H1 (cell line): ENCODE measurements at regions not wholly inside any gene's neighbourhood (a gene's known extent, or its start where the extent isn't known, plus 50 kb on each side); places are given as distances from the start of the nearest gene placed in this dataset.

ENCODE experiments used
- CTCF ChIA-PET: fragments of 300-600 bp; sonication (Branson Sonifier 250); formaldehyde crosslinking; loops from one replicate; lab custom pipeline; 2021; ENCODE audit not compliant: partially characterized antibody; lab: Charles Lee
- POLR2A ChIA-PET: fragments of 300-600 bp; sonication (Branson Sonifier 250); formaldehyde crosslinking; loops from one replicate; lab custom pipeline; 2021; ENCODE audit warnings: inconsistent platforms; ENCODE audit not compliant: partially characterized antibody; lab: Charles Lee
- DNase-seq, 2 experiments: peaks; one replicate each; pipeline versions ENCODE4 v3.0.0 to v3.0.0-alpha.2; 2010 to 2022; ENCODE audit warnings: low spot score in 2 of 2, low read depth in 1 of 2, mixed read lengths in 1 of 2
- FAIRE-seq: peaks from 2 replicates; lab custom pipeline; 2011; peaks lifted over from hg19 to GRCh38; lab: Jason Lieb, UNC
- H2AFZ ChIP-seq: 2 replicates; pipeline ENCODE4 v1.8.1; 2012; ENCODE audit warnings: low read length, inconsistent platforms
- H2AK5ac ChIP-seq: 2 replicates; pipeline ENCODE4 v1.6.1; 2013; ENCODE audit warnings: low read depth, low read length
- H2BK120ac ChIP-seq: replicated peaks from 2 replicates; pipeline ENCODE3; 2013; ENCODE audit warnings: low read depth, low read length, inconsistent platforms
- H2BK12ac ChIP-seq: 2 replicates; pipeline ENCODE4 v1.6.1; 2013; ENCODE audit warnings: low read depth, low read length
- H2BK15ac ChIP-seq: 2 replicates; pipeline ENCODE4 v1.6.1; 2013; ENCODE audit warnings: low read length
- H2BK20ac ChIP-seq: 2 replicates; pipeline ENCODE4 v1.6.1; 2013; ENCODE audit warnings: low read length
- H2BK5ac ChIP-seq: 2 replicates; pipeline ENCODE4 v1.6.1; 2013; ENCODE audit warnings: low read depth, low read length
- H3K14ac ChIP-seq: 2 replicates; pipeline ENCODE4 v1.6.1; 2013; ENCODE audit warnings: inconsistent platforms; ENCODE audit not compliant: insufficient read length
- H3K18ac ChIP-seq: 2 replicates; pipeline ENCODE4 v1.6.1; 2013; ENCODE audit warnings: low read length; ENCODE audit errors: extremely low read depth
- H3K23ac ChIP-seq: 2 replicates; pipeline ENCODE4 v1.6.1; 2013; ENCODE audit warnings: inconsistent platforms; ENCODE audit not compliant: insufficient read length
- H3K23me2 ChIP-seq: 2 replicates; pipeline ENCODE4 v1.6.1; 2013; ENCODE audit warnings: low read depth, low read length
- H3K27ac ChIP-seq: 2 replicates; pipeline ENCODE4 v1.6.1; 2011; ENCODE audit warnings: low read depth, low read length, inconsistent platforms
- H3K27me3 ChIP-seq, 4 experiments: replicated peaks in 1 of 4; 1 replicate in 1 of 4; 2 replicates in 3 of 4; pipeline versions ENCODE4 v1.6.1 to v1.8.1; 2011 to 2013; ENCODE audit warnings: low read length in 3 of 4, mild to moderate bottlenecking in 3 of 4, inconsistent platforms in 2 of 4, mixed read lengths in 2 of 4, moderate library complexity in 1 of 4; ENCODE audit not compliant: control insufficient read depth in 3 of 4, insufficient read depth in 3 of 4; ENCODE audit errors: extremely low read depth in 1 of 4
- H3K36me3 ChIP-seq, 4 experiments: 2 replicates each; pipeline versions ENCODE4 v1.6.1 to v1.8.1; 2011 to 2013; ENCODE audit warnings: mild to moderate bottlenecking in 4 of 4, low read length in 3 of 4, moderate library complexity in 2 of 4, control low read depth in 1 of 4, inconsistent platforms in 1 of 4; ENCODE audit not compliant: insufficient read depth in 4 of 4, control insufficient read depth in 2 of 4
- H3K4ac ChIP-seq: replicated peaks from 2 replicates; pipeline ENCODE3; 2013; ENCODE audit warnings: low read length, low read depth, mixed read lengths, inconsistent platforms; ENCODE audit not compliant: insufficient read length
- H3K4me1 ChIP-seq, 4 experiments: replicated peaks in 1 of 4; 1 replicate in 1 of 4; 2 replicates in 3 of 4; pipeline versions ENCODE4 v1.6.1 to v1.8.1; 2011 to 2013; ENCODE audit warnings: low read length in 3 of 4, inconsistent platforms in 2 of 4, mixed read lengths in 1 of 4; ENCODE audit not compliant: insufficient read depth in 4 of 4, control insufficient read depth in 3 of 4
- H3K4me2 ChIP-seq, 2 experiments: 2 replicates each; pipeline versions ENCODE4 v1.6.1 to v1.8.1; 2011 to 2013; ENCODE audit warnings: low read depth in 2 of 2, low read length in 2 of 2, control low read depth in 1 of 2, inconsistent platforms in 1 of 2, mild to moderate bottlenecking in 1 of 2; ENCODE audit not compliant: insufficient read depth in 1 of 2
- H3K4me3 ChIP-seq, 4 experiments: fragments of 200-600, 300-600 bp in 1 of 4; sonication (generic), shearing (Covaris generic), sonication (Bioruptor Twin) in 1 of 4; 2 replicates each; pipeline versions ENCODE4 v1.5.1 to v1.8.1; 2011 to 2016; ENCODE audit warnings: low read length in 4 of 4, low read depth in 3 of 4, control low read depth in 2 of 4, inconsistent platforms in 2 of 4, mild to moderate bottlenecking in 2 of 4, mixed read lengths in 1 of 4, moderate library complexity in 1 of 4; ENCODE audit not compliant: insufficient read depth in 2 of 4; ENCODE audit errors: extremely low read depth in 1 of 4
- H3K56ac ChIP-seq: replicated peaks from 2 replicates; pipeline ENCODE3; 2013; ENCODE audit warnings: low read depth, mild to moderate bottlenecking, mixed read lengths, low read length, inconsistent platforms; ENCODE audit not compliant: insufficient read length
- H3K79me1 ChIP-seq: 2 replicates; pipeline ENCODE4 v1.6.1; 2013; ENCODE audit warnings: low read depth, low read length, control low read depth
- H3K79me2 ChIP-seq, 2 experiments: 2 replicates each; pipeline versions ENCODE4 v1.6.1 to v1.8.1; 2012 to 2013; ENCODE audit warnings: low read length in 2 of 2, mild to moderate bottlenecking in 2 of 2, inconsistent platforms in 1 of 2; ENCODE audit not compliant: insufficient read depth in 2 of 2, control insufficient read depth in 1 of 2
- H3K9ac ChIP-seq, 4 experiments: replicated peaks in 1 of 4; 1 replicate in 1 of 4; 2 replicates in 3 of 4; pipeline versions ENCODE4 v1.6.1 to v1.8.1; 2011 to 2013; ENCODE audit warnings: low read depth in 3 of 4, low read length in 3 of 4, control low read depth in 2 of 4, mild to moderate bottlenecking in 2 of 4, moderate library complexity in 2 of 4, inconsistent platforms in 1 of 4; ENCODE audit errors: extremely low read depth in 1 of 4
- H3K9me3 ChIP-seq, 2 experiments: 2 replicates each; pipeline versions ENCODE4 v1.6.1 to v1.8.1; 2012 to 2013; ENCODE audit warnings: mild to moderate bottlenecking in 2 of 2, moderate library complexity in 2 of 2, control low read depth in 1 of 2, inconsistent platforms in 1 of 2, low read depth in 1 of 2, low read length in 1 of 2, mixed read lengths in 1 of 2; ENCODE audit not compliant: insufficient read depth in 2 of 2
- H4K20me1 ChIP-seq, 2 experiments: replicated peaks in 1 of 2; 2 replicates each; pipeline versions ENCODE3 to v1.8.1; 2011 to 2013; ENCODE audit warnings: inconsistent platforms in 2 of 2, low read length in 2 of 2, mild to moderate bottlenecking in 1 of 2; ENCODE audit not compliant: insufficient read depth in 2 of 2, control insufficient read depth in 1 of 2
- H4K5ac ChIP-seq: 2 replicates; pipeline ENCODE4 v1.6.1; 2013; ENCODE audit warnings: low read length, low read depth, mixed read lengths, inconsistent platforms; ENCODE audit not compliant: insufficient read length
- H4K8ac ChIP-seq: 2 replicates; pipeline ENCODE4 v1.8.0; 2013; ENCODE audit warnings: mild to moderate bottlenecking, moderate library complexity, low read length, inconsistent platforms; ENCODE audit not compliant: insufficient read depth; ENCODE audit errors: extremely low read depth
- H4K91ac ChIP-seq: replicated peaks from 2 replicates; pipeline ENCODE3; 2013; ENCODE audit warnings: low read length, mixed read lengths, inconsistent platforms; ENCODE audit not compliant: insufficient read length
- BACH1 ChIP-seq: IDR thresholded peaks from 2 replicates; pipeline ENCODE4 v1.6.1; 2012; ENCODE audit warnings: low read length, improper control_type of control experiment
- BRCA1 ChIP-seq: IDR thresholded peaks from 2 replicates; pipeline ENCODE4 v1.6.1; 2012; ENCODE audit warnings: low read depth, low read length, improper control_type of control experiment
- CBX8 ChIP-seq: fragments of 300-800, 300-1000 bp; sonication (generic); IDR thresholded peaks from 2 replicates; pipeline ENCODE4 v1.7.1; 2016; ENCODE audit warnings: low read depth, low read length, borderline replicate concordance
- CHD1 ChIP-seq: IDR thresholded peaks from 2 replicates; pipeline ENCODE4 v1.6.1; 2012; ENCODE audit warnings: low read depth, low read length, improper control_type of control experiment
- EGR1 ChIP-seq: IDR thresholded peaks from 2 replicates; pipeline ENCODE4 v1.6.1; 2011; ENCODE audit warnings: low read depth, low read length, borderline replicate concordance
- EP300 ChIP-seq, 2 experiments: IDR thresholded peaks; 1 replicate in 1 of 2; 2 replicates in 1 of 2; pipeline ENCODE4 v1.6.1; 2011 to 2012; ENCODE audit warnings: low read depth in 2 of 2, low read length in 2 of 2, mild to moderate bottlenecking in 2 of 2, borderline replicate concordance in 1 of 2, inconsistent platforms in 1 of 2, moderate library complexity in 1 of 2
- EZH2 ChIP-seq: fragments of 200-600 bp; sonication (generic); IDR thresholded peaks from 2 replicates; pipeline ENCODE4 v1.7.1; 2012; ENCODE audit warnings: low read depth, mild to moderate bottlenecking, moderate library complexity, low read length, inconsistent platforms; ENCODE audit not compliant: severe bottlenecking
- GTF2F1 ChIP-seq: IDR thresholded peaks from 2 replicates; pipeline ENCODE4 v1.6.1; 2012; ENCODE audit warnings: low read depth, low read length, improper control_type of control experiment, borderline replicate concordance
- KDM1A ChIP-seq: fragments of 200-600, 300-600 bp; sonication (generic); IDR thresholded peaks from 2 replicates; pipeline ENCODE4 v1.7.1; 2016; ENCODE audit warnings: mild to moderate bottlenecking, low read length, borderline replicate concordance
- KDM4A ChIP-seq: IDR thresholded peaks from one replicate; pipeline ENCODE4 v1.7.1; 2012; ENCODE audit warnings: low read depth, mild to moderate bottlenecking, moderate library complexity, low read length, inconsistent platforms; ENCODE audit not compliant: severe bottlenecking
- KDM5A ChIP-seq: fragments of 200-600 bp; IDR thresholded peaks from 2 replicates; pipeline ENCODE4 v1.7.1; 2012; ENCODE audit warnings: mild to moderate bottlenecking, low read length, inconsistent platforms, mixed read lengths
- POLR2A ChIP-seq, 2 experiments: IDR thresholded peaks; 1 replicate in 1 of 2; 2 replicates in 1 of 2; pipeline ENCODE4 v1.6.1; 2011; ENCODE audit warnings: low read depth in 2 of 2, low read length in 2 of 2, mild to moderate bottlenecking in 2 of 2; ENCODE audit errors: control extremely low read depth in 1 of 2
- RFX5 ChIP-seq: IDR thresholded peaks from 2 replicates; pipeline ENCODE4 v1.6.1; 2011; ENCODE audit warnings: low read depth, low read length, improper control_type of control experiment, borderline replicate concordance
- RNF2 ChIP-seq: fragments of 200-900, 300-1000 bp; sonication (generic); IDR thresholded peaks from 2 replicates; pipeline ENCODE4 v1.7.1; 2016; ENCODE audit warnings: borderline replicate concordance, low read depth, mild to moderate bottlenecking, antibody characterized with exemption, low read length; ENCODE audit not compliant: poor library complexity, severe bottlenecking; ENCODE audit errors: missing control alignments
- TCF12 ChIP-seq: IDR thresholded peaks from 2 replicates; pipeline ENCODE4 v1.6.1; 2011; ENCODE audit warnings: low read depth, mild to moderate bottlenecking, low read length
- WGBS, 2 experiments: shearing (Covaris generic) in 1 of 2; methylation state at CpG; one replicate each; pipeline versions ENCODE4 v1.1.6 to v1.1.7; 2013 to 2015; ENCODE audit warnings: low lambda C conversion rate in 2 of 2, mixed read lengths in 2 of 2, inconsistent platforms in 1 of 2, low coverage in 1 of 2, missing lambda C conversion rate in 1 of 2; ENCODE audit not compliant: insufficient replicate concordance in 2 of 2, insufficient coverage in 1 of 2, insufficient read length in 1 of 2; ENCODE audit errors: extremely low coverage in 1 of 2, missing lambda C conversion rate in 1 of 2; 5-methylcytosine and 5-hydroxymethylcytosine counted together

DNA sequence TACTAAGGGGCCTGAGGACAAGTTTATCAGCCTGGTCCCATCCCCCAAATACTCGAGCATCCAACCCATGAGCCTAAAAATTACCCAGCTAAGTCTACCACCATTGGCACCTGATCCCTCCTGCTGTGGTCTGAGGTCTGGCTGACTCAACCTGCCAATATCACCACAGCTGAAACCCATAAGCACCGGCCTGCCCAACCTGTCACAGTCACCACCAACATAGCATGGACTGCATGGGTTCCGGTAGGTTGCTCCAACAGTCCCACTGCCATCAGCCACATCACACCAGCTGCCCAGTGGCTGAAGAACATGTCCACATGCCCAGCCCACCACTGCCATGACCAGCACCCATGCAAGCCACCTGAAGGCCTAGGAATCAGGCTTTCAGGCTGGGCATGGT, 495.0 kb downstream of the PRELID2 start:
- H3K14ac ChIP-seq = no peak overlapping the region
- no peak overlapping the region for H2BK20ac ChIP-seq
- no peaks in the 10 kb centered on the region for H3K27me3 ChIP-seq
- no peak overlapping the region for H3K4me2 ChIP-seq
- no peaks in the 10 kb centered on the region for H3K36me3 ChIP-seq
- no peak overlapping the region for H2BK15ac ChIP-seq
- H3K27ac ChIP-seq = no peak overlapping the region
- H2BK5ac ChIP-seq = peak overlapping the region; percentile 44; the same call in 1 of the 2 replicates
- no peak overlapping the region for H2BK12ac ChIP-seq
- H3K23me2 ChIP-seq = no peaks in the 10 kb centered on the region
- no peaks in the 10 kb centered on the region for H3K79me1 ChIP-seq
- DNase-seq (no peak), FAIRE-seq (no peak)
- H2AK5ac ChIP-seq = no peak overlapping the region
- CTCF ChIA-PET = interaction anchor here (0.9 to 1.2 kb wide), 2 partner anchors 13 kb away, joined by 3 to 4 read pairs; no protein-coding TSS in a partner anchor
- no peak overlapping the region for H3K56ac ChIP-seq
- no peak overlapping the region for H4K91ac ChIP-seq
- no peak overlapping the region for H4K5ac ChIP-seq
- no peak for TF ChIP-seq KDM5A
- no peak for TF ChIP-seq KDM1A
- no peak for TF ChIP-seq RNF2
- TF ChIP-seq TCF12 = no peak
- no peak for TF ChIP-seq CHD1
- no peak for TF ChIP-seq BACH1
- no peak for TF ChIP-seq KDM4A
- no peak for TF ChIP-seq POLR2A (IDR thresholded peaks at IDR 0.05; ENCODE audit: control extremely low read depth in 1 of 2, low read depth in 2 of 2, low read length in 2 of 2)
- TF ChIP-seq RFX5 = no peak
- TF ChIP-seq EGR1 = no peak
- no peak for TF ChIP-seq EZH2
- no peak for TF ChIP-seq BRCA1
- no peak for TF ChIP-seq EP300 (IDR thresholded peaks at IDR 0.05; ENCODE audit: borderline replicate concordance in 1 of 2, low read depth in 2 of 2, low read length in 2 of 2)
- TF ChIP-seq CBX8 = no peak
- TF ChIP-seq GTF2F1 = no peak
- no peaks in the 10 kb centered on the region for H3K9me3 ChIP-seq
- H3K4ac ChIP-seq = no peak overlapping the region
- H3K79me2 ChIP-seq = no peaks in the 10 kb centered on the region
- H2BK120ac ChIP-seq = no peak overlapping the region
- 97% methylated on average over 3 of the region's 3 CpGs; no CpG with 5 or more reads in 1 of the 2 experiments for WGBS, 2 experiments
- H4K8ac ChIP-seq = no peak overlapping the region
- H3K9ac ChIP-seq = no peak overlapping the region
- no peak overlapping the region for H3K18ac ChIP-seq
- no peak overlapping the region for H3K4me3 ChIP-seq
- no peak overlapping the region for H3K23ac ChIP-seq
- H2AFZ ChIP-seq = no peak overlapping the region
- H4K20me1 ChIP-seq = no peaks in the 10 kb centered on the region
- POLR2A ChIA-PET = no interaction called here
- H3K4me1 ChIP-seq = no peaks in the 10 kb centered on the region
